Stimulated activated CD4-positive, alpha-beta T cell treated with anti-CD3 and anti-CD28 coated beads, Interleukin-12 subunit alpha, Interleukin-12 subunit beta, amount 100 ng/mL, for 48 hours (primary cell): ENCODE measurements at regions not wholly inside any gene's neighbourhood (a gene's known extent, or its start where the extent isn't known, plus 50 kb on each side); places are given as distances from the start of the nearest gene placed in this dataset.
A peak's percentile ranks its signal among the peaks of the same experiment; 100 is the strongest.

Source experiments
- DNase-seq, 3 donors: peaks; one replicate each; pipeline ENCODE4 v3.0.0-alpha.2; 2020; ENCODE audit warnings: low read depth in 2 of 3, low spot score in 1 of 3

DNA sequence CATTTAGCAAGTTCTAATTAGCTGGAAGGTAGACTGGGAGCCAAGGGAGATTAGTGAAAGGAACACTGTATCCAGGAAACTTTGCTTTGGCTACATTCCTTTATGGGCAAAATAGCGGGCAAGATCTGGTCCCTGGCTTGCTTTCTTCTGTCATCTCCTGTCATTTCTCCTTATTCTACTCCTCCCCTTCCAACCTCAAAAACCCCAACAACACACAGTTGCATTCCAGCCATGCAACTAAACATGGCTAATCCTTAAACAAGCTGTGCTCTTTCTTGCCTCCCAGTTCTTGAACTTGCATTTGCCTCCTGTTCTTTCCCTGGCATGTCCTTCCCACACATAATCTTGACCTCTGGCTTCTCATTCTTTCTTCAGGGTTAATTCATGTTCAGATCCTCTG, 59.5 kb upstream of the CDCA7L start:
- DNase-seq = no peak

DNA sequence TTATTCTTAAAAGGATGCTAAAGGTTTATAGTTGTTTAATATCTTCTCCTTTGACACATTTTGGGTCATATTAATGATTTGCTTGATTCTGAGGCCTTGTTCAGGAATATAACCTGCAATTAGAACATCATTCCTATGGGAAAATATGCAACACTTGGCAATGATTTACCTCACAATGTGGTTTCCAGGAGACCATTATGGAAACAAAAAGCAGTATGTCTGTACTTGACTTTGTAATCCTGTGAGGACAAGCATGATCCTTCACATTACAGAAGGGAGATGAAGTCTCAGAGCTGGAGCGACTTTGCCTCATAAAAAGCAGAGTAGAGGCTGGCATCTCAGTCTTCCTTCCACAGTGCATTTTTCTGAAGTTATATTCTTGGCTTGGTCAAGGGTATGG, 57.0 kb upstream of the CDCA7L start:
- DNase-seq = no peak

DNA sequence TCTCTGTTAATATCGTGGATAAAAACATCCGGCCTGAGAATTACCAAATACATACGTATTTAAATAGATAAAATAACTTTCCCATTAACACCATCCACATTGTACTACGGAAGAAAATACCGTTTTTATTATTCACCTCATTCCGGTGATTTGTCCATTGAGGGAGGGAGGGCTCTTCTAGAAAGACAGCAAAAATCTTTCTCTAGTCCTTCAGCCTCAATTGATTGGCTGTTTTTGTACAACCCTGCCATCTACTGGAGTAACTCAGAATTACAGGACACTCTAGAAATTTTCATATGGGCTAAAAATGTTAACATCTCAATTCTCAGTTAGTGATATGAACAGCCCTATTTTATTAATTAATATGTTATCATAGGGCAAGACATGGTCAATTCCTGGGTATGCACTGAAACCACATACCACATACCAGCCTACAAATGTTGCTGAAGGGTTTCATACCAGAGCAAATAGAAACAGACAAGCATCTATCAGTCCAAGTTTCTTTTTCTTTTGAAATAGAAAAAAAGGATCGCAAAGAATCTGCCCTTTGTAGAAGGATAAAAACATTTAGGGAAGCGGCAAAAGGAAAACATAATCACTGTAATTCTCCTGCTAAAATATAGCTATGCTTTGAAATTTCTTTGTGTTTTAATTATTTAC, 55.8 kb upstream of the CDCA7L start:
- DNase-seq = peak in 1 of 3 donors; percentile 75

DNA sequence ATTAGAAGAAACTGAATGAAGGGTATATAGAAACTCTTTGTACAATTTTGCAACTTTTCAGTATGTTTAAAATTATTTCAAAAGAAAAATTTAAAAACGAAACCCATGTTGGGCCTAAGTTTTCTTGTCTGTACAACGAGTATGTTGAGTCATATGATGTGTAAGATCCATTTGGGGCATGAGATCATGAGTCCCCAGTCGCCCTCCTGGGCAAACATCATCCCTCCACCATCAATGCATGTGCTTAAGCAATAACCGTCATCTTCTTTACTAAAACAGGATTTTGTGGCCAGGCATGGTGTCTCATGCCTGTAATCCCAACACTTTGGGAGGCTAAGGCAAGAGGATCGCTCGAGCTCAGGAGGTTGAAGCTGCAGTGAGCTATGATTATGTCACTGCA, 54.2 kb upstream of the CDCA7L start:
- DNase-seq = no peak

DNA sequence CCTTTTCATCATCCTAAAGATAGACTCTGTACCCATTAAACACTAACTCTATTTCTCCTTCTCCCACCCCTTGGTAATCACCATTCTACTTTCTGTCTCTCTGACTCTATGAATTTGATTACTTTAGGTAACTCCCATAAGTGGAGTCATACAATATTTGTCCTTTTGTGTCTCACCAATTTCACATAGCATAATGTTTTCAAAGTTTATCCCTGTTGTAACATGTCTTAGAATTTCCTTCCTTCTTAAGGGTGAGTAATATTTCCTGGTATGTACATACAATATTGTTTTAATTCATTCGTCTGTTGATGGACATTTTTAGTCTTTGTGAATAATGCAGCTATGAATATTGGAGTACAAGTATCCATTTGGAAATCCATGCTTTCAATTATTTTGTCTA, 50.9 kb upstream of the CDCA7L start:
- no peak for DNase-seq
